ENCODE measurements at regions not wholly inside any gene's neighbourhood (a gene's known extent, or its start where the extent isn't known, plus 50 kb on each side); places are given as distances from the start of the nearest gene placed in this dataset.

DNA sequence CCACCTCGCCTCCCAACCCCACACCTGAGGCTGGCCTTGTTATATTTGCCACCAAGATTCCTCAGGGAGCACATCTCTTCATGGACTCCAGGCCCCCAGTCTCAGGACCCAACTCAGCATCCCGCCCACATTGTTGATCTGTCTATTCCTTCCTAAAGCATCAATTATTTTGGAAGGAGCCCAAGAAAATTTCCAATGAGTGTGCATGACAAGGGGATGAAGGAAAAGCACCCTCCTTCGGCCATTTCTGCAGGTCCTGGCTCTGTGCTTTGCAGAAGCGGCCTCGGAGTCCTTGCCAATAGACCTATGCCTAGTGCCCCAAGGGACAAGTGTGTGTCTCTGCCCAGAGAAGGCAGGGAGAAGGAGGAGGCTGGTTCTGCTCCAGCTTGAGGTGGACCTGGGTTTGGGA lies 273.2 kb downstream of the GADD45G start:
- no peak for DNase-seq (ENCODE audit: low read depth)

- DNase-seq (ENCODE audit: low read depth): no peak
These were observed 273.9 kb downstream of the GADD45G start for GRCh38 chr9:89878687-89879086.

DNA sequence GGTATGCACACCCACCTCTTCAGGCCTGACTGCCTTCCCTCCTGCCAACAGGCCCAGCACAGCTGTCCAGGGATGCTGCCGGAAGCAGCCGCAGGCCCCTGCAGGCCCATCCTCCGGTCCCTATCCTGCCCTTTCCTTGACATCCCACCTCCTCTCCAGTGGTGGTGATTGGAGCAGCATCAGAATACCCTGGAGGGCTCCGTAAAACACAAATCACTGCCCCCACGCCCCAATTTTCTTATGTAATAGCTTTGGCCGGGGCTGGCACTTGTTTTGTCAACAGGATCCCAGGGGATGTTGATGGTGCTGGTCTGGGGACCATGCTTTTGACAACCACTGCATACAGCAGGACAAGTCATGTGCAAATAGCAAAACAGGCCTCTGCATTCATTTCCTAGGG lies 274.5 kb downstream of the GADD45G start:
- DNase-seq (ENCODE audit: low read depth): no peak

GRCh38 chr9:89879701-89880100 lies 274.9 kb downstream of the GADD45G start:
- no peak for DNase-seq (ENCODE audit: low read depth)

DNA sequence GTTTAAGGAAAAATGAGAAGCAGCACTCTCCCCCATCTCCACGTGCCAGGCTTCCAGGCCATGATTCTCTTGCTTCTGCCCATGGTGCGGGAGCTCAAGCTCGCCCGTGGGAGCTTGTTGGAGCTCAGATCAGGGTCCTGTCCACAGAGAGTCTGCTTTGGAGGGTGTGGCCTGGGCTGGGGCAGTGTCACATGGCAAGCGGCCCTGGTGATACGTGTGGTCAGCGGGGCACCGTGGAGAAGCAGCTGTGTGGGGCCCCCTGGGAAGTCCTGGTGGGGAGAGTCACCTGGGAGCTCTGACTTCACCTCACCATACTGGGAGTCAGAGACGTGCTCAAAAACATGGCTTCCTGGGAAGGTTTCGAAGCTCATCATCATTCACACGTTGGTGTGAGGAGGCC lies 275.3 kb downstream of the GADD45G start:
- no peak for DNase-seq (ENCODE audit: low read depth)

- no peak for DNase-seq (ENCODE audit: low read depth)
These were observed 275.9 kb downstream of the GADD45G start for GRCh38 chr9:89880721-89881120.

GRCh38 chr9:89881431-89881830 lies 276.6 kb downstream of the GADD45G start:
- DNase-seq (ENCODE audit: low read depth): no peak

DNA sequence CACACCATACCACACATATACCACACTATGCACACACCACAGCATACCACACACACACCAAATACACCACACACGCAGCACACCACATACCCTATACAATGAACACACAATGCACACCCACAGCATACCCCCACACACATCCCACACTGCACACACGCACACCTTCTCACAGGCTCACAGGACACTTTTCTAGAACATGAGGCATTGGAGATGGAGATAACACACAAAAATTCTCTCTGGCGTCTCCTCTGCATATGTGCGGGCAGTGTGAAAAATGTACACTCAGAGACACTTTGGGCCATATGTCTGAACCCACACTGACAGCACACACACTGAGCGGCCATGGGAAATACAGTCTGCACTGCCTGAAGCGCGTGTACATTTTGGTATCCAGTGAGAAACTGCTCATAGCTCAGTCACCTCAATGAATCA lies 278.1 kb downstream of the GADD45G start:
- no peak for DNase-seq (ENCODE audit: low read depth)

- DNase-seq (ENCODE audit: low read depth): no peak
These were observed 278.9 kb downstream of the GADD45G start for GRCh38 chr9:89883401-89884341.

DNA sequence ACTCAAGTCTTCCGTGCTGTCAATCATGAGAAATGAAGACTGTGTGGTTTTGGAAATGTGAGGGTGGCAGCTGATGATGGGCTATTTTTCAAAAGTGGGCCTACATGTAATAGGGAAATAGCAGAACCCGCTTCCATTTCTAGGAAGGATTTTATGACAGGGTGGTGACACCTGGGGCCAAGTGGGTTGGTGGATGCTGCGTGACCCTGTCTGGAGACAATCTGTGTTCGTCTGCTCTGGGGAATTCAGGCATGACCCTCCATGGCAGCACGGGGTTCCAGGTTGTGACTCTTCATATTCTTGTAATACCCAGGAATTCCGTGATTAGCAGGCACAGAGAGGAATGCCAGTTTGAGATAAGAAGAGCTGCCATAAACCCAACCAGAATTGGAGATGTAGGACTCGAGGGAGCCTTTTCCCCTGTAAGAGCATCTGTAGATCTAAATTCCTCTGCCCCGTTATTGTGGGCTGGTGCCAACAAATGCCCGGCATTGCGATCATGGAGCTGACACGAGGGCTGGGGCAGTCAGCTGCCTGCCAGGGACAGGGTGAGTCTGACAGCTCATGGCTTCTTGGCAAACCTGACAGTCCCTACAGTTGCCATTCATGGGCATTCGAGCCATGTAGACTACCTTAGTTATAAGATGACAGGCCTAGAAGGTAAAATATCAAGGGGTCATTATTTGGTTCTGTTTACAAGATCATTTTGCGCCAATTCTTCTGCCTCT lies 279.7 kb downstream of the GADD45G start:
- no peak for DNase-seq (ENCODE audit: low read depth)

GRCh38 chr9:89885156-89885555 lies 280.3 kb downstream of the GADD45G start:
- DNase-seq (ENCODE audit: low read depth): no peak

- DNase-seq (ENCODE audit: low read depth): no peak
These were observed 281.5 kb downstream of the GADD45G start for GRCh38 chr9:89886281-89886700.

- no peak for DNase-seq (ENCODE audit: low read depth)
These were observed 282.5 kb downstream of the GADD45G start for GRCh38 chr9:89887286-89887685.

DNA sequence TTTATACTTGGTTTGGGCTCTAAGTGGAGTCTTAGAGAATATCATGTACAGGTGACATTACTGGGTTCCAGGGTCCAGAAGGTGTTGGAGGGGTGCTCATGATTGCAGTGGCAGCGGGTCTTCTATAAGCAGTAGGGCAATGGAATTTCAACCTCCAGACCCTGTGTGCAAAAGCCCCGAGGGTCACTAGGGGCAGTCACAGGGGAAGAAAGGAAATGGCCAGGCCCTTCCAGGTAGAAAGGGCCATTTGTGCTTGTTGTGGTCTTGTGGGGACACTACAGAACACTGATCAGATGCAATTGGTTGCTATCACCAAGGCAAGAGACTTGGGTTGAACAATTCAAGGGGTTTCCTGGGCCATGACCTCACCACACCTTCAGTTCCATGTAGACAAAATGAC lies 283.4 kb downstream of the GADD45G start:
- no peak for DNase-seq (ENCODE audit: low read depth)

GRCh38 chr9:89888677-89889076 lies 283.9 kb downstream of the GADD45G start:
- DNase-seq (ENCODE audit: low read depth): no peak

DNA sequence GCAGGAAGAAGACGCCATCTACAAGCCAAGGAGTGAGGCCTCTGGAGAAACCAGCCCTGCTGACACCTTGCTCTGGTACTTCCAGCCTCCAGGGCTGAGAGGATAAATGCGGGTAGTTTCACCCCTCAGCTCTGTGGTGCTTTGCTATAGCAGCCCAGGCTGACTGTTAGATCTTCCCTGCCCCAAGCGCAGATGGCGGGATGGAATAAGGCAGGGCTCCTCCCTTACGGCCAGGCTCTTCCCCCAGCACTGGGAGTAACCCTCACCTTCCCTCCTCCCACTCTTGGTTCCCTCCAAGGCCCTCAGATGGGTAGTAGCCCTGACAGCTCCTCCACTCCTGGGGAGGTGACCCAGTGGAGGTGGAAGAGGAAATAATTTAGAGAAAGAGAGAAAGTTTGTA lies 285.1 kb downstream of the GADD45G start:
- DNase-seq (ENCODE audit: low read depth): no peak

DNA sequence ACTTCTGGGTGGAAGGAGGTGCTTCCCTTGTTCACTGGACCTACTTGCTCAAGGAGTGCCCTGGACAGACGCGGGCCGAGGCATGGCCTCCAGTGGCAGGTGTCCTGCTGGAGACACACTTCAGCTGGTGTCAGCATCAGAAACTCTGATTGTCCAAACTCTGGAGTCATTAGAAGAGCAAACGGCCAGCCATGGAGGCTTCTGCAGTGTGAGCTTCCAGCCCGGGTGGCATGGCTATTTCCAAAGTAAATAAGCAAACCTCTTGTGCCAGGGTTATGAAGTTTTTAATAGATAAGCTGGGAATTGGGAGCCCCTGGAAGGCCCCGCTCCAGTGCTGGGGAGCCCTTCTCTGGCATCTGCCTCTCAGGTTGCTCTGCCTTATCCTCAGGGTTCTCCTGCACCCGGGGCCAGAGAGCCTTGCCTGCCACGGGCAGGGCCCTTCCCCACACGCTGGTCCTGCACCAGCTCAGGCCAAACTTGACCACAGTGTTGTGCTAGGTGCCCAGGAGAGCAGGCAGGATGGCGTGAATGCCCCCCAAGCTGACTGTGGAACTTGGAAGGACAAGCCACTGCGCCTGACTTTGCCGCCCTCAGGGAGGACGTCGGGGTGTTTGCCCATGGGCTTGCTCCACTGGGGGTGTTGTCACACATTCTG lies 285.6 kb downstream of the GADD45G start:
- DNase-seq (ENCODE audit: low read depth): no peak

DNA sequence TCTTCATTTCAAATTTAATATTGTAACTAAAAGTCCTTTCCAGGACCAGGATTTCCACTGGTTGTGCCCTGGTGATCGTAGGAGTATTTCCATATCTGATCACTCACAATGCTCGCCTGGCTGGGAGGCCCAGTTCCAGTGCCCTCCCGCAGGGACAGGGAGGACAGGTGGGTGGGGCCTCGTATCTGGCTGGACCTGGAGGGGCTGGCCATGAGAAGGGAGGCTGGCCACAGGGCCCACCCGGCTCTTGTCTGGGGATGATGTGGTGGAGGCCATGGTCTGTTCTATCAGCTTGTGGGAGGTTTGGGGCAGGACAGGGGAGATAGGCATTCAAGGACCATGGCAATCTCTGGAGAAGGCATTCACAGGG lies 286.4 kb downstream of the GADD45G start:
- DNase-seq (ENCODE audit: low read depth): no peak

DNA sequence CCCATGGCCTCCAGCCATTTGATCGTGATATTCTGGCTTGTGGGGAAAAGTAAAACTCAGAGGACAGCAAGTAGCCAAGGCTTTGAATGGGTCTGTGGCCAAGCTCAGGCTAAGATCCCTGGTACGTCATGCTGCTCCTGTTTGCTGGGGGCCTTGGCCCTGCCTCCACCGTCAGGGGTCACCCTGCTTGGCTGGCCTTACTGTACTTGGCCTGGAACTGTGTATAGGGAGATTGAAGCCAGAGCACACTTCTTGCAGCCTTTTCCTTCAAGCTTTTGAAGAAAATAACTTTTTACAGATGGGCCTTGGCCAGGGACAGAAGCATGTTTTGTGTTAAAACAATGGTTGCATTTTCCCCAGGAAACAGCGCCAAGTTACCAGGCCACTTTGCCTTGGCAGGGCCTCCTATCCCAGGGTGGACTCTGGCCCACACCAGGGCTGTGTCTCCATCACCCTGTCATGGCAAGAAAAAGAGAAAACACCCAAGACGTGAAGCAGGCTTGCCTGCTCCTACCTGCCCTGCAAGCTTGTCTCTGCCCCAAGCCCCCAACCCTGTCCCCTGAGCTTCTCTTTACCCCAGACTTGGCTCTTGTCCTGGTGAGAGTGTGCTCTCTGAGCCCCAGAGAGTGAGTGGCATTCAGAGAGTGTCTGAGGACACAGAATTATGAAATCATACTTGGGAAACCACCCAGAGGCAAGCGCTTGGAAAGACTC lies 286.9 kb downstream of the GADD45G start:
- no peak for DNase-seq (ENCODE audit: low read depth)

DNA sequence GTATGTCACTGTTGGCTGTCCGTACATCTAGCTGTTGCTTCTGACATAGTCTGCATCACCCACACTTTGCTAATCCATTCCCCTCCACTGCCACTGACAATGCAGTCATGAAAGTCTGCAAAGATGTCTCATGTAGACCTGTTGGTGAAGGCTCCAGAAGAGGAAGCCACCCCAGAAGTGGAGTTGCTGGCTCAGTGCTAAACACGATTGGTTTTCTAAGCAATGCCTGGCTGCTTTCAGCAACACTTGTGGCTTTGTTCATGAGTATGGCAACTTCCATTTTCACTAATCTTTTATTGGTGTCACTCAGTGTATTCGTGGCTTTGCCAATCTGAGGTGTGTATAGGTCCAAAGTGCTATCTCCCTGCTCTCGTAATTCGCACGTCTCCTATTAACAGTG lies 288.1 kb downstream of the GADD45G start:
- DNase-seq (ENCODE audit: low read depth): no peak

GRCh38 chr9:89893886-89894285 lies 289.1 kb downstream of the GADD45G start:
- DNase-seq (ENCODE audit: low read depth): no peak

All from HT1080 (cell line).